Testis (tissue), 2 donors: ENCODE measurements at regions not wholly inside any gene's neighbourhood (a gene's known extent, or its start where the extent isn't known, plus 50 kb on each side); places are given as distances from the start of the nearest gene placed in this dataset.

ENCODE experiments used
- CTCF ChIP-seq, 3 experiments: fragments of 450-650 bp in 2 of 3; fragments of 200-600 bp in 1 of 3; sonication (generic) in 1 of 3; IDR thresholded peaks; one replicate each; pipeline ENCODE4 v1.5.1; 2016 to 2019; ENCODE audit warnings: antibody characterized with exemption in 3 of 3, mild to moderate bottlenecking in 2 of 3, moderate library complexity in 1 of 3
- POLR2A ChIP-seq: fragments of 450-650 bp; IDR thresholded peaks from one replicate; pipeline ENCODE4 v1.6.1; 2017; ENCODE audit warnings: antibody characterized with exemption, mild to moderate bottlenecking, moderate library complexity

DNA sequence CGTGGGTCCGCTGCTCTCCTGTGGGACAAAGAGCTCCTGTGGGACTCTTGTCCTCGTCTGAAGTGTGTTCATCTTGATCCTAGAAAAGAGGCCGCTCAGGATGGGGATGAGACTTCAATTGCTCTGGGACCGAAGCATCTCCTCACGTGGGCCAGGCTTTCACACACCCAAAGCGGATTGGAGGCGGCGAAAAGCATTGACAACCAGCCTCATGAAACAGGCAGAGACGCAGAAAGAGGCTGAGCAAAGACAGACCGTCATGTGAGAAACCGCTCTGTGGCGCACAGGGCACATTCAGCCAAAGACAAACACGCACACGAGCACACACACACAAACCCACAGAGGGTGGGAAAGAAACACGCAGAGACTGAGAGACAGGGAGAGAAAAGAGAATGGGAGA, 479.5 kb downstream of the SPATA31A7 start:
- no peak for TF ChIP-seq POLR2A
- no peak for TF ChIP-seq CTCF (IDR thresholded peaks at IDR 0.05)
